ENCODE measurements at regions not wholly inside any gene's neighbourhood (a gene's known extent, or its start where the extent isn't known, plus 50 kb on each side); places are given as distances from the start of the nearest gene placed in this dataset.
A peak's percentile ranks its signal among the peaks of the same experiment; 100 is the strongest.

DNA sequence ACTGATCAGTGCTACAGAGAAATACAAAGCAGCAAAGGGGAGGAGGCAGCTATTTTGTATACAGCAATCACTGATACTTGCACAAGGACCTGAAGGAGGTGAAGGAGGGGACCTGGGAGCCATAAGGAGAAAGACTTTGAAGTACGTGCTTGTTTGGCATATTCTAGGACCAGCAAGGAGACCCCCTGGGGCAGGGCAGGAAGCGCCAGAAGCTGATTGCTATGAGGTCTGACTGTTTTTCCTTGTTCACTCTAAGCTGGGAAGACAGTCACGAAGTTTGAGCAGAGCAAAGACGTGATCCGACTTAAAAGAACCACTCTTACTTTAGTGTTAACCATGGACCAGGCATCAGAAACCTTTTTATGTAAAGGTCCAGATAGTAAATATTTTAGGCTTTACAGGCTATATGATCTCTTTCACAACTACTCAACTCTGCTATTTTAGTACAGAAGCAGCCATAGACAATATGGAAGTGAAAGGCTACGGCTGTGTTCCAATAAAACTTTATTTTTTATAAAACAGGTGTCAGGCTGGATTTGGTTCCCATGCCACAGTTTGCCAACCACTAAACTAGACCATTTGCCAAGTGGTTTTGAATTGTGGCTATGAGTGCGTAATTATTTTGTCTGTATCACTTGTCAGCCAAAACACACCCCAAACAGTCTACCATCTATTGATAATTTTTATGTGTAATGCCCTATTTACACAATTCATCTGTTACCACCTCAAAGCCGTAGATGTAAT, 217.9 kb downstream of the PRL start:
- no peak overlapping the region for H3K4me2 ChIP-seq (ENCODE audit: low read length)
- no peaks in the 10 kb centered on the region for H3K79me1 ChIP-seq (ENCODE audit: low read length)
- H4K5ac ChIP-seq (ENCODE audit: low read length), result no peak overlapping the region
- no CpG with 5 or more reads among the region's 8 CpGs for WGBS (ENCODE audit: extremely low coverage, insufficient coverage, low lambda C conversion rate)
- H3K4ac ChIP-seq (ENCODE audit: low read depth, low read length), result no peak overlapping the region
- peak overlapping the region; percentile 28 for H3K18ac ChIP-seq (ENCODE audit: low read length)
- H2AK5ac ChIP-seq (ENCODE audit: low read length), result no peak overlapping the region
- H3K27me3 ChIP-seq (ENCODE audit: insufficient read depth, low read length, poor library complexity), result no peaks in the 10 kb centered on the region
- peaks cover 5% of the 10 kb centered on the region for H3K4me1 ChIP-seq (ENCODE audit: control insufficient read depth, low read depth, low read length)
- no peak overlapping the region for H2BK5ac ChIP-seq (ENCODE audit: low read length)
- peak; percentile 74 for DNase-seq
- H3K4me3 ChIP-seq (ENCODE audit: low read length), result no peak overlapping the region
- no peak overlapping the region for H3K27ac ChIP-seq (ENCODE audit: low read depth, low read length)
- H3K23ac ChIP-seq (ENCODE audit: low read length), result no peak overlapping the region
- no peak overlapping the region for H2BK120ac ChIP-seq (ENCODE audit: low read depth, low read length)
- no peak overlapping the region for H3K9ac ChIP-seq (ENCODE audit: low read length)
- no peak overlapping the region for H3K56ac ChIP-seq (ENCODE audit: low read length)
- no peak overlapping the region for H2BK15ac ChIP-seq (replicated peaks; ENCODE audit: low read depth)
- H3K36me3 ChIP-seq (ENCODE audit: control insufficient read depth, insufficient read depth, low read length), result no peaks in the 10 kb centered on the region
- H3K79me2 ChIP-seq (ENCODE audit: control insufficient read depth, insufficient read depth, low read length), result no peaks in the 10 kb centered on the region
- H4K8ac ChIP-seq (ENCODE audit: low read depth, low read length), result no peak overlapping the region

GRCh38 chr6:22079783-22080182, 217.1 kb downstream of the PRL start:
- H3K27ac ChIP-seq (ENCODE audit: low read depth, low read length), result no peak overlapping the region
- no peaks in the 10 kb centered on the region for H3K79me1 ChIP-seq (ENCODE audit: low read length)
- H3K23ac ChIP-seq (ENCODE audit: low read length), result no peak overlapping the region
- H4K8ac ChIP-seq (ENCODE audit: low read depth, low read length), result no peak overlapping the region
- H4K5ac ChIP-seq (ENCODE audit: low read length), result no peak overlapping the region
- H2BK5ac ChIP-seq (ENCODE audit: low read length), result no peak overlapping the region
- no peaks in the 10 kb centered on the region for H3K27me3 ChIP-seq (ENCODE audit: insufficient read depth, low read length, poor library complexity)
- H3K4ac ChIP-seq (ENCODE audit: low read depth, low read length), result no peak overlapping the region
- no peak overlapping the region for H3K56ac ChIP-seq (ENCODE audit: low read length)
- WGBS (ENCODE audit: extremely low coverage, insufficient coverage, low lambda C conversion rate), result no CpG with 5 or more reads among the region's 5 CpGs
- H3K4me1 ChIP-seq (ENCODE audit: control insufficient read depth, low read depth, low read length), result peaks cover 5% of the 10 kb centered on the region
- H3K18ac ChIP-seq (ENCODE audit: low read length), result no peak overlapping the region
- no peak overlapping the region for H2AK5ac ChIP-seq (ENCODE audit: low read length)
- H2BK15ac ChIP-seq (replicated peaks; ENCODE audit: low read depth), result no peak overlapping the region
- no peaks in the 10 kb centered on the region for H3K79me2 ChIP-seq (ENCODE audit: control insufficient read depth, insufficient read depth, low read length)
- H3K4me2 ChIP-seq (ENCODE audit: low read length), result no peak overlapping the region
- H3K36me3 ChIP-seq (ENCODE audit: control insufficient read depth, insufficient read depth, low read length), result no peaks in the 10 kb centered on the region
- no peak for DNase-seq
- no peak overlapping the region for H3K9ac ChIP-seq (ENCODE audit: low read length)
- no peak overlapping the region for H2BK120ac ChIP-seq (ENCODE audit: low read depth, low read length)
- H3K4me3 ChIP-seq (ENCODE audit: low read length), result no peak overlapping the region

DNA sequence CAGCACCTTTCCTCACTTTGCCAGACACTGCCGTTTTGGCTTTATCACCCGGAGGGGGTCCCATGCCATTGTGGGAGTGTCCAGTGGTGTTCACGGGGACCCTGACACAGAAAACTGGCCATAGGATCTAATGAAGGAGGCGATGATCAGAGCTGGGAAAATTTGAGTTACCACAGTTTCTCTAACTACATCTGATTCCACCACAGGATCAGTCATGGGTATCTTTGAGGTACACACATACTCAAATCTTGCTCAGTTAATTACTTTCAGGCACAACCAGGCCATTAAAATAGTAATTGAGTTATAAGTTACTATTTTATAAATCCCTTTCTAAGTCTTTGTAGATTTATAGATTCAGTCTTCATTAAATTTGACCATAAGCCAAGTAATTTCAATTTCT, 215.1 kb downstream of the PRL start:
- Histone ChIP-seq H2BK15ac (replicated peaks; ENCODE audit: low read depth) (no peak overlapping the region), H2AK5ac (ENCODE audit: low read length) (no peak overlapping the region), H4K5ac (ENCODE audit: low read length) (no peak overlapping the region), H4K8ac (ENCODE audit: low read depth, low read length) (no peak overlapping the region), H3K4me1 (ENCODE audit: control insufficient read depth, low read depth, low read length) (peaks cover 5% of the 10 kb centered on the region), H3K79me1 (ENCODE audit: low read length) (no peaks in the 10 kb centered on the region), H3K27ac (ENCODE audit: low read depth, low read length) (no peak overlapping the region), H3K4me3 (ENCODE audit: low read length) (no peak overlapping the region), H2BK5ac (ENCODE audit: low read length) (no peak overlapping the region), H2BK120ac (ENCODE audit: low read depth, low read length) (no peak overlapping the region), H3K79me2 (ENCODE audit: control insufficient read depth, insufficient read depth, low read length) (no peaks in the 10 kb centered on the region), H3K4me2 (ENCODE audit: low read length) (no peak overlapping the region), H3K36me3 (ENCODE audit: control insufficient read depth, insufficient read depth, low read length) (no peaks in the 10 kb centered on the region), H3K23ac (ENCODE audit: low read length) (no peak overlapping the region), H3K9ac (ENCODE audit: low read length) (no peak overlapping the region), H3K56ac (ENCODE audit: low read length) (no peak overlapping the region), H3K4ac (ENCODE audit: low read depth, low read length) (no peak overlapping the region), H3K27me3 (ENCODE audit: insufficient read depth, low read length, poor library complexity) (no peaks in the 10 kb centered on the region), H3K18ac (ENCODE audit: low read length) (no peak overlapping the region)
- no CpG with 5 or more reads among the region's 4 CpGs for WGBS (ENCODE audit: extremely low coverage, insufficient coverage, low lambda C conversion rate)
- no peak for DNase-seq

DNA sequence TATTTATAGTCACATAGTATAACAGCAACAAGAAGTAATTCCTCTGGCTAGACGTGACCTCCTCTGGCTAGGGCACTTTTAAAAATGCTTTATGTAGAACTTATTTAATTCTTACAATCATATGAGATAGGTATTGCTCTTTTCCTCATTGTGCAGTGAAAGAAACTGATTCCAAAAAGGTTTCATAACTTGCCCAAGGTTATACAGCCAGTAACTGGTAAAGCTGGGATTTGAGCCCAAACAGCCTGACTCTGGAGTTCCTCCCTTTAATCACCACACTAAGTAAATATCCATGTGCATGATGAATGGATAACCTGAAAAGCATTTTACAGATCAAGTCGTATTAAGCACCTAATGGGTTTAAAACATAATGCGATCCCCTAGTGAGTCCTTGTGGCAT, 214.6 kb downstream of the PRL start:
- H3K18ac ChIP-seq (ENCODE audit: low read length), result no peak overlapping the region
- H2BK15ac ChIP-seq (replicated peaks; ENCODE audit: low read depth), result no peak overlapping the region
- no peaks in the 10 kb centered on the region for H3K79me2 ChIP-seq (ENCODE audit: control insufficient read depth, insufficient read depth, low read length)
- no peaks in the 10 kb centered on the region for H3K27me3 ChIP-seq (ENCODE audit: insufficient read depth, low read length, poor library complexity)
- WGBS (ENCODE audit: extremely low coverage, insufficient coverage, low lambda C conversion rate), result no CpG with 5 or more reads among the region's 3 CpGs
- no peak overlapping the region for H3K27ac ChIP-seq (ENCODE audit: low read depth, low read length)
- H3K4me2 ChIP-seq (ENCODE audit: low read length), result no peak overlapping the region
- H3K9ac ChIP-seq (ENCODE audit: low read length), result no peak overlapping the region
- no peak for DNase-seq
- no peaks in the 10 kb centered on the region for H3K36me3 ChIP-seq (ENCODE audit: control insufficient read depth, insufficient read depth, low read length)
- no peak overlapping the region for H2BK5ac ChIP-seq (ENCODE audit: low read length)
- no peak overlapping the region for H4K8ac ChIP-seq (ENCODE audit: low read depth, low read length)
- no peak overlapping the region for H2AK5ac ChIP-seq (ENCODE audit: low read length)
- H2BK120ac ChIP-seq (ENCODE audit: low read depth, low read length), result no peak overlapping the region
- H3K4me3 ChIP-seq (ENCODE audit: low read length), result no peak overlapping the region
- H3K23ac ChIP-seq (ENCODE audit: low read length), result no peak overlapping the region
- no peaks in the 10 kb centered on the region for H3K79me1 ChIP-seq (ENCODE audit: low read length)
- H3K56ac ChIP-seq (ENCODE audit: low read length), result no peak overlapping the region
- H4K5ac ChIP-seq (ENCODE audit: low read length), result no peak overlapping the region
- H3K4ac ChIP-seq (ENCODE audit: low read depth, low read length), result no peak overlapping the region
- H3K4me1 ChIP-seq (ENCODE audit: control insufficient read depth, low read depth, low read length), result peaks cover 5% of the 10 kb centered on the region

DNA sequence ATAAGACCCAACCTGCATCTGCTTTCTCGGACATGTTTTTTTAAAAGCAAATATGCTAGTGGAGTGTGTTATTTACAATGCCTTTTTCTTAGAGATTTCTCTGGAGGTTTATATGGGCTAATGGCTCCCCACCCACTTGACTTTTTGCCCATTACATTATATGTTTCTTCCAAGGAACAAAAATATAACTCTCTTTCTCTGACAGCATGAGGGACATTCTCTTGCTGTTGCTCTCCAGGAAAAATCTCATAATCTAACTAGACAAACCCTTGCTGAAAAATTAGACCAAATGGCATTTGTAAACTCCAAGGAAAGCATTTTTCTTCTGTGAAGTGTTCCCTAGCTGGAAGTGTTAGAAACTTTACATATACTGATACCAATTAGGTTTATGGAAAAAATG, 213.7 kb downstream of the PRL start:
- H3K79me2 ChIP-seq (ENCODE audit: control insufficient read depth, insufficient read depth, low read length), result no peaks in the 10 kb centered on the region
- H2BK120ac ChIP-seq (ENCODE audit: low read depth, low read length), result no peak overlapping the region
- H3K4me2 ChIP-seq (ENCODE audit: low read length), result no peak overlapping the region
- DNase-seq, result no peak
- H2BK5ac ChIP-seq (ENCODE audit: low read length), result no peak overlapping the region
- H3K36me3 ChIP-seq (ENCODE audit: control insufficient read depth, insufficient read depth, low read length), result no peaks in the 10 kb centered on the region
- WGBS (ENCODE audit: extremely low coverage, insufficient coverage, low lambda C conversion rate), result no CpG with 5 or more reads among the region's 1 CpG
- H3K4me1 ChIP-seq (ENCODE audit: control insufficient read depth, low read depth, low read length), result peaks cover 5% of the 10 kb centered on the region
- no peaks in the 10 kb centered on the region for H3K27me3 ChIP-seq (ENCODE audit: insufficient read depth, low read length, poor library complexity)
- H2AK5ac ChIP-seq (ENCODE audit: low read length), result no peak overlapping the region
- H3K4me3 ChIP-seq (ENCODE audit: low read length), result no peak overlapping the region
- no peak overlapping the region for H4K5ac ChIP-seq (ENCODE audit: low read length)
- H3K18ac ChIP-seq (ENCODE audit: low read length), result no peak overlapping the region
- no peak overlapping the region for H2BK15ac ChIP-seq (replicated peaks; ENCODE audit: low read depth)
- no peak overlapping the region for H3K56ac ChIP-seq (ENCODE audit: low read length)
- no peak overlapping the region for H3K23ac ChIP-seq (ENCODE audit: low read length)
- H3K79me1 ChIP-seq (ENCODE audit: low read length), result no peaks in the 10 kb centered on the region
- no peak overlapping the region for H3K27ac ChIP-seq (ENCODE audit: low read depth, low read length)
- H3K4ac ChIP-seq (ENCODE audit: low read depth, low read length), result no peak overlapping the region
- H3K9ac ChIP-seq (ENCODE audit: low read length), result no peak overlapping the region
- H4K8ac ChIP-seq (ENCODE audit: low read depth, low read length), result no peak overlapping the region

Measured in mesendoderm (in vitro differentiated cells).